ENCODE measurements at regions not wholly inside any gene's neighbourhood (a gene's known extent, or its start where the extent isn't known, plus 50 kb on each side); places are given as distances from the start of the nearest gene placed in this dataset.

- H3K27me3 ChIP-seq (ENCODE audit: control insufficient read depth, extremely low read depth, insufficient read depth, low read length) = no peaks in the 10 kb centered on the region
These were observed 548.8 kb downstream of the FGF9 start for GRCh38 chr13:22219709-22220108.

GRCh38 chr13:22220151-22221135 lies 549.6 kb downstream of the FGF9 start:
- H3K79me2 ChIP-seq (ENCODE audit: control insufficient read depth, insufficient read depth, low read length) = no peaks in the 10 kb centered on the region
- no peaks in the 10 kb centered on the region for H3K9me3 ChIP-seq (ENCODE audit: control insufficient read depth, low read depth, low read length)
- DNase-seq (ENCODE audit: low read depth, low spot score) (no peak), FAIRE-seq (no peak)
- TF ChIP-seq CTCF (optimal IDR thresholded peaks at IDR 0.05 in 1 of 3, IDR thresholded peaks at IDR 0.05 in 1 of 3, conservative IDR thresholded peaks at IDR 0.05 in 1 of 3; ENCODE audit: extremely low read depth in 1 of 3, insufficient read depth in 2 of 3, low read length in 3 of 3) (no peak), EZH2 (IDR thresholded peaks at IDR 0.05; ENCODE audit: low read length) (no peak)
- H3K4me2 ChIP-seq (ENCODE audit: control insufficient read depth, extremely low read depth, insufficient read depth, low read depth, low read length) = no peak overlapping the region
- H4K20me1 ChIP-seq (ENCODE audit: control insufficient read depth, extremely low read depth, insufficient read depth, low read length) = no peaks in the 10 kb centered on the region
- H3K27me3 ChIP-seq (ENCODE audit: control insufficient read depth, extremely low read depth, insufficient read depth, low read length) = no peaks in the 10 kb centered on the region
- no peaks in the 10 kb centered on the region for H3K9me1 ChIP-seq (ENCODE audit: control insufficient read depth, extremely low read depth, insufficient read depth, low read length)
- H3K36me3 ChIP-seq (ENCODE audit: control insufficient read depth in 2 of 2, extremely low read depth in 1 of 2, insufficient read depth in 2 of 2, low read length in 2 of 2) = no peaks in the 10 kb centered on the region
- no peaks in the 10 kb centered on the region for H3K4me1 ChIP-seq (ENCODE audit: control insufficient read depth, extremely low read depth, insufficient read depth, low read length)
- no peak overlapping the region for H2AFZ ChIP-seq (ENCODE audit: control insufficient read depth, low read length)
- no peak overlapping the region for H3K9ac ChIP-seq (ENCODE audit: control insufficient read depth, extremely low read depth, insufficient read depth, low read length)
- dilution Hi-C loops (cut with MboI; ENCODE audit: extremely low pct_ligation_motif_present, low sequenced_read_pairs) = no loop called here
- H3K4me3 ChIP-seq (ENCODE audit: control insufficient read depth in 2 of 3, extremely low read depth in 1 of 3, insufficient read depth in 2 of 3, low read depth in 1 of 3, low read length in 3 of 3) = no peak overlapping the region
- H3K27ac ChIP-seq (ENCODE audit: control insufficient read depth, insufficient read depth, low read length) = no peak overlapping the region

More at GRCh38 chr13:22219709-22220108, 548.8 kb downstream of the FGF9 start:
- no peak overlapping the region for H3K27ac ChIP-seq (ENCODE audit: control insufficient read depth, insufficient read depth, low read length)
- H3K79me2 ChIP-seq (ENCODE audit: control insufficient read depth, insufficient read depth, low read length) = no peaks in the 10 kb centered on the region
- no peaks in the 10 kb centered on the region for H3K4me1 ChIP-seq (ENCODE audit: control insufficient read depth, extremely low read depth, insufficient read depth, low read length)
- dilution Hi-C loops (cut with MboI; ENCODE audit: extremely low pct_ligation_motif_present, low sequenced_read_pairs) = no loop called here
- H3K4me2 ChIP-seq (ENCODE audit: control insufficient read depth, extremely low read depth, insufficient read depth, low read depth, low read length) = no peak overlapping the region
- no peaks in the 10 kb centered on the region for H3K36me3 ChIP-seq (ENCODE audit: control insufficient read depth in 2 of 2, extremely low read depth in 1 of 2, insufficient read depth in 2 of 2, low read length in 2 of 2)
- no peaks in the 10 kb centered on the region for H3K9me3 ChIP-seq (ENCODE audit: control insufficient read depth, low read depth, low read length)
- TF ChIP-seq CTCF (optimal IDR thresholded peaks at IDR 0.05 in 1 of 3, IDR thresholded peaks at IDR 0.05 in 1 of 3, conservative IDR thresholded peaks at IDR 0.05 in 1 of 3; ENCODE audit: extremely low read depth in 1 of 3, insufficient read depth in 2 of 3, low read length in 3 of 3) (no peak), EZH2 (IDR thresholded peaks at IDR 0.05; ENCODE audit: low read length) (no peak)
- H3K9ac ChIP-seq (ENCODE audit: control insufficient read depth, extremely low read depth, insufficient read depth, low read length) = no peak overlapping the region
- H4K20me1 ChIP-seq (ENCODE audit: control insufficient read depth, extremely low read depth, insufficient read depth, low read length) = no peaks in the 10 kb centered on the region
- no peak overlapping the region for H3K4me3 ChIP-seq (ENCODE audit: control insufficient read depth in 2 of 3, extremely low read depth in 1 of 3, insufficient read depth in 2 of 3, low read depth in 1 of 3, low read length in 3 of 3)
- DNase-seq (ENCODE audit: low read depth, low spot score) = no peak
- H2AFZ ChIP-seq (ENCODE audit: control insufficient read depth, low read length) = no peak overlapping the region
- H3K9me1 ChIP-seq (ENCODE audit: control insufficient read depth, extremely low read depth, insufficient read depth, low read length) = no peaks in the 10 kb centered on the region
- FAIRE-seq = no peak

All from keratinocyte (primary cell).